T-cell (primary cell): ENCODE measurements at regions not wholly inside any gene's neighbourhood (a gene's known extent, or its start where the extent isn't known, plus 50 kb on each side); places are given as distances from the start of the nearest gene placed in this dataset.
A peak's percentile ranks its signal among the peaks of the same experiment; 100 is the strongest.

Experiments
- ATAC-seq, 4 experiments: fragments of 200-7000 bp in 3 of 4; fragments of 150-1000 bp in 1 of 4; cut with Tn5 transposase; replicated peaks in 1 of 4; 1 replicate in 3 of 4; 2 replicates in 1 of 4; pipeline ENCODE4 v1.10.0; 2021; ENCODE audit warnings: moderate library complexity in 3 of 4, mild to moderate bottlenecking in 2 of 4, moderate number of reproducible peaks in 1 of 4
- CTCF ChIA-PET, 2 donors: fragments of 300-600 bp; sonication (Branson Sonifier 250); formaldehyde crosslinking; loops; one replicate each; lab custom pipeline; 2022; ENCODE audit warnings: antibody characterized with exemption in 2 of 2; lab: Charles Lee
- POLR2A ChIA-PET, 2 donors: fragments of 300-600 bp; sonication (Branson Sonifier 250); formaldehyde crosslinking; loops; one replicate each; lab custom pipeline; 2022; ENCODE audit warnings: antibody characterized with exemption in 2 of 2; lab: Charles Lee
- DNase-seq, 35 experiments: peaks; one replicate each; pipeline versions ENCODE4 v3.0.0 to v3.0.0-alpha.2; 2013 to 2023
- H3K27ac ChIP-seq: one replicate; pipeline ENCODE4 v1.5.1; 2013; ENCODE audit warnings: low read length
- H3K27me3 ChIP-seq, 2 experiments: replicated peaks in 1 of 2; 1 replicate in 1 of 2; 2 replicates in 1 of 2; pipeline versions ENCODE4 v1.6.1 to v1.7.0; 2013; ENCODE audit warnings: low read length in 1 of 2, mixed read lengths in 1 of 2; ENCODE audit not compliant: control insufficient read depth in 2 of 2, insufficient read depth in 2 of 2; ENCODE audit errors: extremely low read depth in 1 of 2
- H3K36me3 ChIP-seq, 2 donors: 1 replicate in 1 of 2; 2 replicates in 1 of 2; pipeline versions ENCODE4 v1.6.1 to v1.7.0; 2013; ENCODE audit warnings: low read length in 1 of 2; ENCODE audit not compliant: control insufficient read depth in 2 of 2, insufficient read depth in 1 of 2; ENCODE audit errors: extremely low read depth in 1 of 2
- H3K4me1 ChIP-seq, 2 experiments: 1 replicate in 1 of 2; 2 replicates in 1 of 2; pipeline versions ENCODE4 v1.6.1 to v1.7.0; 2013; ENCODE audit warnings: low read length in 2 of 2, mixed read lengths in 1 of 2; ENCODE audit not compliant: insufficient read depth in 2 of 2, control insufficient read depth in 1 of 2; ENCODE audit errors: extremely low read depth in 1 of 2
- H3K4me3 ChIP-seq, 2 donors: 1 replicate in 1 of 2; 2 replicates in 1 of 2; pipeline versions ENCODE4 v1.5.1 to v1.7.0; 2013; ENCODE audit warnings: mild to moderate bottlenecking in 2 of 2, low read length in 1 of 2, moderate library complexity in 1 of 2; ENCODE audit not compliant: control insufficient read depth in 1 of 2; ENCODE audit errors: extremely low read depth in 1 of 2
- H3K9me3 ChIP-seq: 2 replicates; pipeline ENCODE4 v1.7.0; 2013
- H3K27ac Mint-ChIP-seq, 2 donors: one replicate each; pipeline ENCODE4 v1.8.0; 2020 to 2021; ENCODE audit warnings: mild to moderate bottlenecking in 2 of 2, mixed read lengths in 2 of 2
- H3K27me3 Mint-ChIP-seq, 2 donors: one replicate each; pipeline ENCODE4 v1.8.0; 2021 to 2022; ENCODE audit warnings: mixed read lengths in 2 of 2
- H3K36me3 Mint-ChIP-seq: one replicate; pipeline ENCODE4 v1.8.0; 2021; ENCODE audit warnings: mixed read lengths
- H3K4me1 Mint-ChIP-seq, 3 donors: one replicate each; pipeline ENCODE4 v1.8.0; 2020 to 2022; ENCODE audit warnings: mixed read lengths in 3 of 3, mild to moderate bottlenecking in 1 of 3
- H3K4me3 Mint-ChIP-seq, 3 donors: one replicate each; pipeline ENCODE4 v1.8.0; 2020 to 2022; ENCODE audit warnings: mild to moderate bottlenecking in 3 of 3, mixed read lengths in 3 of 3, moderate library complexity in 3 of 3
- H3K9me3 Mint-ChIP-seq, 3 donors: one replicate each; pipeline ENCODE4 v1.8.0; 2020 to 2022; ENCODE audit warnings: mixed read lengths in 3 of 3
- WGBS: methylation state at CpG from one replicate; pipeline ENCODE4 v1.1.5; 2013; ENCODE audit warnings: missing lambda C conversion rate; ENCODE audit not compliant: insufficient coverage; 5-methylcytosine and 5-hydroxymethylcytosine counted together

DNA sequence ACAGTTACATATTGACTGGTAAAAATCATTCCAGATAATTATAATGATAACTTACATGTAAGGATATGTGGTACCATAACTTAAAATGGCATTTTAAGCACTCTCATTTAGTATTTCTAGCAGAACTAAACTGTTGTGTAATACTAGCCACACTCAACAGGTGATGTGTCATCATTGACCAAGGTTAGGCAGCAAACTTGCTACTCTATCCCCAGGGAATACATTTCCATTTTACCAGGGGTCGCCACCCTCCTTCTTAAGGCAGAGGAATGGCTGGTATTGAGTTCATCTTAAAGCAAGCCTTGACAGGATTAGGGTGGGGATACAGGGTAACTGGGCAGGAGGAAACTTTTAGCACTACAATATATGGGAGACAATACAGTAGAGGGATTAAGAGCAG lies 259.8 kb upstream of the CAMK1G start:
- H3K27me3 Mint-ChIP-seq: peaks cover 0 to 10% of the 10 kb centered on the region in 2 donors
- no peak overlapping the region for H3K27ac ChIP-seq
- no peaks in the 10 kb centered on the region for H3K4me1 Mint-ChIP-seq
- ATAC-seq (no peak), DNase-seq (no peak)
- no peaks in the 10 kb centered on the region for H3K4me1 ChIP-seq
- no peak overlapping the region for H3K27ac Mint-ChIP-seq
- no CpG with 5 or more reads among the region's 1 CpG for WGBS
- H3K36me3 Mint-ChIP-seq: no peaks in the 10 kb centered on the region
- H3K4me3 Mint-ChIP-seq: no peak overlapping the region
- H3K27me3 ChIP-seq: no peaks in the 10 kb centered on the region
- no peaks in the 10 kb centered on the region for H3K36me3 ChIP-seq
- H3K4me3 ChIP-seq: no peak overlapping the region
- peaks cover 2 to 7% (median 5%) of the 10 kb centered on the region in 3 donors for H3K9me3 Mint-ChIP-seq
- CTCF ChIA-PET: no interaction called here
- no peaks in the 10 kb centered on the region for H3K9me3 ChIP-seq
- POLR2A ChIA-PET: no interaction called here

DNA sequence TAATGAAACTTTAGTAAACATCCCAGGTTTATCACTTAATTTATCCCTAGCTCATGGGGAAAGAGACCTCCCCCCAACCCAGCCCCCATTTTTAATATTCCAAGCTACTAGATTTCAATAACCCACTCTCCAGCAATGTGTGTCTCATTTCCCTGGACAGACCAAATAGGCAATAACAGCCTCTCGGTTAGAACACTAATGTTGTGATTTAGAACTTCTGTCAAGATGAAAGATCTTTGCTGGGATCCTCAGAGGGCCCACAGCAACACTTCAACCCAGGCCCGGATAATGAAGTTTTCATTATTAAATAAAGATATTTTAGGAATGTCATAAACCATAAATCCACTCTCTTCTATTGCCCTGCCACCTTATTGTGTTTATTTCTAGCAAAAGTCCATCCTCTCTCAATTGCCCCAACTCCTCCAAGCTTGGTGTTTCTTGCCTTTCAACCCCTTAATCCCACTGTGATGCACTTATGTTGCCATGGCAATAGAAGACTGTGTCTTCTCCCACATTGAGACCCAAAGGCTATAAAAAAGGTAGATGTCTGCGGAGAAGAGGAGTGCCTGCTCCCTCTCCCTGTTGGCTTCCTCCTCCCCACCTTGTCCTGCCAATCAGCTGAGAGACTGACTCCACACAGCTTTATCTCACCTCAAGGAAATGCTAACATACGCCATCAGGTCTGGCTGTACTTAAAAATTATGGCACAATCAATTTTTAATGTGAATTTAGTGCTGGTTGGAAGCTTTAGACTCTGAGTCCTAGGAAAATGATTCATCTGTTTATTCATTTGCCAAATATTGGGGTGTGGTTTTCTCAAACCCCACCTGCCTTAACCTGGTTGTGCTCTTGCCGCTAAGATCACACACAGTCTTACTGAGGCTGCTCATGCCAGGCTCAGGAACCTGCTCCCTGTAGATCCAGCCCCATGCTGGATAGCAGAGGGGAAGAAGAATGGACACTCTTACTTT lies 258.3 kb upstream of the CAMK1G start:
- CTCF ChIA-PET: no interaction called here
- H3K27ac ChIP-seq: no peak overlapping the region
- no peak overlapping the region for H3K4me3 Mint-ChIP-seq
- DNase-seq: no peak
- H3K4me3 ChIP-seq: no peak overlapping the region
- peaks cover 2 to 7% (median 5%) of the 10 kb centered on the region in 3 donors for H3K9me3 Mint-ChIP-seq
- ATAC-seq: no peak
- H3K4me1 Mint-ChIP-seq: no peaks in the 10 kb centered on the region
- H3K27me3 ChIP-seq: no peaks in the 10 kb centered on the region
- H3K4me1 ChIP-seq: no peaks in the 10 kb centered on the region
- H3K27ac Mint-ChIP-seq: no peak overlapping the region
- H3K36me3 ChIP-seq: no peaks in the 10 kb centered on the region
- H3K9me3 ChIP-seq: no peaks in the 10 kb centered on the region
- WGBS: no CpG with 5 or more reads among the region's 5 CpGs
- peaks cover 0 to 10% of the 10 kb centered on the region in 2 donors for H3K27me3 Mint-ChIP-seq
- POLR2A ChIA-PET: no interaction called here
- no peaks in the 10 kb centered on the region for H3K36me3 Mint-ChIP-seq

DNA sequence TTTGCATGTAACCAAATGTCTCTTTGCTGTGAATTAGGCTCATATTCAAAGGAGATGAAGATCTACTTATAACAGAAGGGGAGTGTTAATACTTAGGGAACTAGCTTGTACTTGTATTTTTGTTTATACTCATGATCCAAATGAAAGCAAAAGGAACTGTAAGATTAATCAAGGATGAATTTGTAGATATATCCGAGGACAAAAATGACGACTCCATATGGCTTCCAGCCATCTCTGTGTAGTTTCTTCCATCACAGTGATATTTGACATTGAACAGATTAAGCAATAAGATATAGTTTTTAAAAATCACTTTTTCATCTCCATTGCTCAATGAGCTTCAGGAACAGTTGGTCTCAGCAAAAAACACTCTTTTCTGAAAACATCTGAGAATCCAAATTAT lies 257.4 kb upstream of the CAMK1G start:
- no peaks in the 10 kb centered on the region for H3K9me3 ChIP-seq
- WGBS: no CpG with 5 or more reads among the region's 2 CpGs
- no peaks in the 10 kb centered on the region for H3K36me3 ChIP-seq

DNA sequence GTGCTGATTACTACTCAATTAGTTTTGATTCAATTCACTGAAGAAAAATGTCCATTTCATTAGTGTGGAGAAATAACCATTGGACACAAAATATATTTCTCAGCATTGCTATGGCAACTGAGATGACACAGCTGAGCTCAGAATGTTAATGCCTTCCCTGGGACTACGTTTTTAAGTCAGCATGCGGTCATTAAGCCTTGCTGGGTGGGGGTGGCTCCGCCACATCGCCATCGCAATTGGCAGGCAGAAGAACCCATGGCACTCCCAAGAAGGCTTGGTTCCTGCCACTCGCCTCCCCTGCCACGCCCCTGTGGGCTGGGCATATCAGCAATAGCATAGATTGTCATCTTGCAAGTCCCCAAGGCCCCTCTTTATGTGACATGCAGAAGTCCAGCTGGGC lies 256.7 kb upstream of the CAMK1G start:
- WGBS: 77% methylated on average over 7 of the region's 7 CpGs
- peaks cover 0 to 3% of the 10 kb centered on the region in 2 experiments for H3K27me3 ChIP-seq
- H3K36me3 ChIP-seq: no peaks in the 10 kb centered on the region
- H3K27ac ChIP-seq: no peak overlapping the region
- ATAC-seq (no peak), DNase-seq (no peak)
- CTCF ChIA-PET: no interaction called here
- Mint-ChIP-seq H3K27me3 (peaks cover 0 to 10% of the 10 kb centered on the region in 2 donors), H3K9me3 (peaks cover under 1 to 4% (median 1%) of the 10 kb centered on the region in 3 donors), H3K27ac (no peak overlapping the region), H3K4me3 (no peak overlapping the region), H3K36me3 (no peaks in the 10 kb centered on the region), H3K4me1 (no peaks in the 10 kb centered on the region)
- POLR2A ChIA-PET: no interaction called here
- no peak overlapping the region for H3K4me3 ChIP-seq
- no peaks in the 10 kb centered on the region for H3K9me3 ChIP-seq
- no peaks in the 10 kb centered on the region for H3K4me1 ChIP-seq

More for the DNA sequence above, 257.4 kb upstream of the CAMK1G start:
- no peak for DNase-seq
- ChIA-PET CTCF (no interaction called here), POLR2A (no interaction called here)
- Histone ChIP-seq H3K27ac (no peak overlapping the region), H3K4me3 (no peak overlapping the region), H3K27me3 (no peaks in the 10 kb centered on the region), H3K4me1 (no peaks in the 10 kb centered on the region)
- Mint-ChIP-seq H3K36me3 (no peaks in the 10 kb centered on the region), H3K27me3 (peaks cover 0 to 10% of the 10 kb centered on the region in 2 donors), H3K9me3 (peaks cover 2 to 7% (median 5%) of the 10 kb centered on the region in 3 donors), H3K4me3 (no peak overlapping the region), H3K4me1 (no peaks in the 10 kb centered on the region), H3K27ac (no peak overlapping the region)
- no peak for ATAC-seq

DNA sequence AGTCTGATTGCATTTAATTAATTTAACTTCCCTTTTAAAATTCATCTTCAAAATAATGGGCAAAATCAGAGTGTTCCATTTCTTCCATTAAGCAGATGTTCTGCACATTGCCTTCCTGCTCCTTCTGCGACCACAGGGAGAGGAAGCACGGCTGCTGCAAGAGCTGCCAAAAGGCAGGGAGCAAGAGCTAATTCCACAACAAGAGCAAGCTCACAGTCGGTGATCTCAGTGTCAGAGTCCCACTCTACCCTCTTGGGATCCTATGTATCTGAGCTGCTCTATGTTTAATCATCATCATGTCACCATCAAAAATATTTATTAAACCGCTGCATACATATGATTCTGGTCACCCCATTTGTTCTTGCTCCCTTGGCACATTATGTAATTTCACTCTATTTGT lies 255.3 kb upstream of the CAMK1G start:
- no peak for ATAC-seq
- DNase-seq: no peak
- Histone ChIP-seq H3K27ac (no peak overlapping the region), H3K9me3 (no peaks in the 10 kb centered on the region), H3K36me3 (no peaks in the 10 kb centered on the region), H3K4me3 (no peak overlapping the region), H3K4me1 (no peaks in the 10 kb centered on the region), H3K27me3 (peaks cover 0 to 3% of the 10 kb centered on the region in 2 experiments)
- CTCF ChIA-PET: no interaction called here
- Mint-ChIP-seq H3K4me3 (no peak overlapping the region), H3K27ac (no peak overlapping the region), H3K9me3 (peaks cover 0 to 3% (median 0%) of the 10 kb centered on the region in 3 donors), H3K27me3 (peaks cover 0 to 16% of the 10 kb centered on the region in 2 donors), H3K4me1 (no peaks in the 10 kb centered on the region), H3K36me3 (no peaks in the 10 kb centered on the region)
- POLR2A ChIA-PET: no interaction called here
- WGBS: 19% methylated on average over 3 of the region's 4 CpGs

DNA sequence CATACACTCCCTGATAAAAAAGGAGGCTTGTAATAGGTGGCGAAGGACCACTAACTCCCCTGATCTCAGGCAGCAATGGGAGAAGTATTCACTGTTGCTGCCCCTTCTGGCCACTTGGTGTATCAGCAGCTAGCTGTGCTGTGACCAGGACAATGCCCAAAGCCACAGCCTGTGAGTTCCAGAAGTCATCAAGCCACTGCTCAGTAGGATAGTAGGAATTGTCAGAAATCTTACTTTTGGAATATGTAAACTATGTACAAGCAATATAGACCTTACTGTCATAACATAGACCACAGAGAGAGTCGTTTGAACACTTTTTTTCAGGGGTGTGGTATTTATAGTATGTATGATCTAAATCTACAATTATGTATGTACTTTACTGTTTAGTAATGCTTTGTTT lies 248.3 kb upstream of the CAMK1G start:
- DNase-seq (peak in 2 of 35 experiments; percentile 0 to 4), ATAC-seq (no peak)
- peaks cover 4 to 22% of the 10 kb centered on the region in 2 donors for H3K27me3 Mint-ChIP-seq
- H3K4me3 Mint-ChIP-seq: no peak overlapping the region
- POLR2A ChIA-PET: no interaction called here
- no peaks in the 10 kb centered on the region for H3K4me1 Mint-ChIP-seq
- Histone ChIP-seq H3K36me3 (no peaks in the 10 kb centered on the region), H3K27ac (no peak overlapping the region), H3K9me3 (no peaks in the 10 kb centered on the region), H3K4me1 (no peaks in the 10 kb centered on the region), H3K27me3 (peaks cover 0 to 3% of the 10 kb centered on the region in 2 experiments), H3K4me3 (no peak overlapping the region)
- no CpG with 5 or more reads among the region's 2 CpGs for WGBS
- CTCF ChIA-PET: interaction anchor here in 1 of 2 donors (1.3 kb wide), 1 partner anchor 20 kb away, joined by 3 read pairs; no protein-coding TSS in a partner anchor
- H3K36me3 Mint-ChIP-seq: no peaks in the 10 kb centered on the region
- H3K9me3 Mint-ChIP-seq: no peaks in the 10 kb centered on the region
- H3K27ac Mint-ChIP-seq: no peak overlapping the region
